ENCODE measurements at regions not wholly inside any gene's neighbourhood (a gene's known extent, or its start where the extent isn't known, plus 50 kb on each side); places are given as distances from the start of the nearest gene placed in this dataset.

GRCh38 chr4:18318682-18319388 lies 297.3 kb upstream of the LCORL start:
- Mint-ChIP-seq H3K9me3 (peaks cover 0 to 5% (median 2%) of the 10 kb centered on the region in 11 donors), H3K27me3 (peaks cover 0 to 40% (median 29%) of the 10 kb centered on the region in 5 donors), H3K36me3 (no peaks in the 10 kb centered on the region), H3K27ac (no peak overlapping the region), H3K4me1 (no peaks in the 10 kb centered on the region), H3K4me3 (peak overlapping the region in 1 of 10 donors; percentile 11)
- Histone ChIP-seq H3K4me1 (ENCODE audit: control insufficient read depth in 2 of 2, insufficient read depth in 2 of 2, low read length in 2 of 2) (no peaks in the 10 kb centered on the region), H3K4me3 (ENCODE audit: low read length) (no peak overlapping the region), H3K27ac (ENCODE audit: low read depth, low read length) (no peak overlapping the region), H3K9me3 (ENCODE audit: control insufficient read depth in 2 of 3, low read length in 3 of 3) (no peaks in the 10 kb centered on the region), H3K27me3 (ENCODE audit: control insufficient read depth in 2 of 2, insufficient read depth in 2 of 2, low read length in 2 of 2) (no peaks in the 10 kb centered on the region), H3K36me3 (ENCODE audit: control insufficient read depth in 2 of 3, insufficient read depth in 3 of 3, low read length in 3 of 3) (no peaks in the 10 kb centered on the region)
- ChIA-PET CTCF (no interaction called here), POLR2A (no interaction called here)
- intact Hi-C loops (cut with micrococcal nuclease), result no loop called here
- DNase-seq, result no peak
- no peak for ATAC-seq

GRCh38 chr4:18314731-18315130 lies 293.2 kb upstream of the LCORL start:
- no peaks in the 10 kb centered on the region for H3K27me3 ChIP-seq (ENCODE audit: control insufficient read depth in 2 of 2, insufficient read depth in 2 of 2, low read length in 2 of 2)
- H3K36me3 ChIP-seq (ENCODE audit: control insufficient read depth in 2 of 3, insufficient read depth in 3 of 3, low read length in 3 of 3), result no peaks in the 10 kb centered on the region
- no peak overlapping the region for H3K4me3 Mint-ChIP-seq
- peaks cover 0 to 32% (median 14%) of the 10 kb centered on the region in 5 donors for H3K27me3 Mint-ChIP-seq
- ChIA-PET POLR2A (no interaction called here), CTCF (no interaction called here)
- no peak for ATAC-seq
- intact Hi-C loops (cut with micrococcal nuclease), result no loop called here
- no peaks in the 10 kb centered on the region for H3K9me3 ChIP-seq (ENCODE audit: control insufficient read depth in 2 of 3, low read length in 3 of 3)
- H3K4me1 Mint-ChIP-seq, result no peaks in the 10 kb centered on the region
- H3K27ac ChIP-seq (ENCODE audit: low read depth, low read length), result no peak overlapping the region
- H3K4me1 ChIP-seq (ENCODE audit: control insufficient read depth in 2 of 2, insufficient read depth in 2 of 2, low read length in 2 of 2), result no peaks in the 10 kb centered on the region
- H3K4me3 ChIP-seq (ENCODE audit: low read length), result no peak overlapping the region
- DNase-seq, result no peak
- no peaks in the 10 kb centered on the region for H3K36me3 Mint-ChIP-seq
- H3K27ac Mint-ChIP-seq, result no peak overlapping the region
- peaks cover 0 to 10% (median 2%) of the 10 kb centered on the region in 11 donors for H3K9me3 Mint-ChIP-seq

DNA sequence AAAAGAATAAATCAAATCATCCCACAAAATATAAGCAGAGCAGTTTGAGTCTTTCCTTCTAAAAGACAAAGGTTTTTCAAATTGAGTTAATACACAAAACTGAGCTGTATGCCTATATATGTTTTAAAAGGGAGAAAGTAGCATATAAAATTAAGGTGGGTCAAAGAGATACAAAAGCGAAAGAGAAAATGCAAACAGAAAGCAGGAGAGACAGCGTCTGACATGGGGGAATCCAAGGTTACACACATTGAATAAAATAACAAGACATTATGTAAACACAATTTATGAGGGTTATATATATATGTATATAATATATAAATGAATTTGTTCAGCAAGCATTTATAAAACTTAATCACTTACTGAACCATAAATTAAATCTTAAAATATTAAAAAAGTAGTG lies 276.1 kb upstream of the LCORL start:
- ChIA-PET CTCF (no interaction called here), POLR2A (no interaction called here)
- intact Hi-C loops (cut with micrococcal nuclease), result no loop called here
- peaks cover 0 to 5% (median 0%) of the 10 kb centered on the region in 11 donors for H3K9me3 Mint-ChIP-seq
- Histone ChIP-seq H3K36me3 (ENCODE audit: control insufficient read depth in 2 of 3, insufficient read depth in 3 of 3, low read length in 3 of 3) (no peaks in the 10 kb centered on the region), H3K4me1 (ENCODE audit: control insufficient read depth in 2 of 2, insufficient read depth in 2 of 2, low read length in 2 of 2) (no peaks in the 10 kb centered on the region), H3K4me3 (ENCODE audit: low read length) (no peak overlapping the region), H3K27ac (ENCODE audit: low read depth, low read length) (no peak overlapping the region), H3K27me3 (ENCODE audit: control insufficient read depth in 2 of 2, insufficient read depth in 2 of 2, low read length in 2 of 2) (no peaks in the 10 kb centered on the region), H3K9me3 (ENCODE audit: control insufficient read depth in 2 of 3, low read length in 3 of 3) (no peaks in the 10 kb centered on the region)
- H3K4me1 Mint-ChIP-seq, result no peaks in the 10 kb centered on the region
- ATAC-seq, result no peak
- no peak overlapping the region for H3K27ac Mint-ChIP-seq
- H3K36me3 Mint-ChIP-seq, result no peaks in the 10 kb centered on the region
- no peak for DNase-seq
- no peak overlapping the region for H3K4me3 Mint-ChIP-seq
- H3K27me3 Mint-ChIP-seq, result peaks cover 0 to 19% (median 0%) of the 10 kb centered on the region in 5 donors

GRCh38 chr4:18296411-18296810 lies 274.9 kb upstream of the LCORL start:
- H3K27ac ChIP-seq (ENCODE audit: low read depth, low read length), result no peak overlapping the region
- H3K27me3 ChIP-seq (ENCODE audit: control insufficient read depth in 2 of 2, insufficient read depth in 2 of 2, low read length in 2 of 2), result no peaks in the 10 kb centered on the region
- Mint-ChIP-seq H3K27ac (no peak overlapping the region), H3K27me3 (peaks cover 0 to 19% (median 0%) of the 10 kb centered on the region in 5 donors), H3K9me3 (peaks cover 0 to 5% (median 0%) of the 10 kb centered on the region in 11 donors), H3K4me3 (no peak overlapping the region), H3K4me1 (no peaks in the 10 kb centered on the region), H3K36me3 (no peaks in the 10 kb centered on the region)
- no peaks in the 10 kb centered on the region for H3K4me1 ChIP-seq (ENCODE audit: control insufficient read depth in 2 of 2, insufficient read depth in 2 of 2, low read length in 2 of 2)
- POLR2A ChIA-PET, result no interaction called here
- intact Hi-C loops (cut with micrococcal nuclease), result no loop called here
- DNase-seq (no peak), ATAC-seq (no peak)
- H3K4me3 ChIP-seq (ENCODE audit: low read length), result no peak overlapping the region
- H3K36me3 ChIP-seq (ENCODE audit: control insufficient read depth in 2 of 3, insufficient read depth in 3 of 3, low read length in 3 of 3), result no peaks in the 10 kb centered on the region
- H3K9me3 ChIP-seq (ENCODE audit: control insufficient read depth in 2 of 3, low read length in 3 of 3), result no peaks in the 10 kb centered on the region
- CTCF ChIA-PET, result no interaction called here

DNA sequence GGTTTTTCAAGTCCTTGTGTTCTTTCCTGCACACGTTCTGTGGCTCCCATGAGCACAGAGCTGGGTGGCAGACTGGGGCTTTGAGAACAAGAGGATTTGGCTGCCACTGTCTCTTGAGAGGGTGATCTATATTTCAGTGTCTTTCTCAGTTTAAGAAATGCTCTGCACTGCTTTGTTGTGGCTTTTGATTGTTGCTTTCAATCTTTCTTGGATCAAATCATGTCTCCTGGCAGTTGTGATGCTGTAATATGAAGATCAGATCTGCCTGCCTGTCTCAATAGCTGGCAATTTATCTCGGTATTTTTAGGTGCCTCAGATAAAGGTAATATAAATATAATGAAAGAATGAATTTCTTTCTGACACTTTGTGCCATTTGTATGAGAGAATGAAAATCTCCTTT lies 273.3 kb upstream of the LCORL start:
- H3K9me3 ChIP-seq (ENCODE audit: control insufficient read depth in 2 of 3, low read length in 3 of 3), result no peaks in the 10 kb centered on the region
- Mint-ChIP-seq H3K4me3 (no peak overlapping the region), H3K27me3 (peaks cover 0 to 21% (median under 1%) of the 10 kb centered on the region in 5 donors), H3K9me3 (peaks cover 0 to 5% (median 0%) of the 10 kb centered on the region in 11 donors), H3K27ac (no peak overlapping the region), H3K36me3 (no peaks in the 10 kb centered on the region), H3K4me1 (no peaks in the 10 kb centered on the region)
- no peak for DNase-seq
- intact Hi-C loops (cut with micrococcal nuclease), result no loop called here
- H3K27me3 ChIP-seq (ENCODE audit: control insufficient read depth in 2 of 2, insufficient read depth in 2 of 2, low read length in 2 of 2), result no peaks in the 10 kb centered on the region
- no peak overlapping the region for H3K27ac ChIP-seq (ENCODE audit: low read depth, low read length)
- ChIA-PET POLR2A (no interaction called here), CTCF (no interaction called here)
- no peak overlapping the region for H3K4me3 ChIP-seq (ENCODE audit: low read length)
- no peak for ATAC-seq
- no peaks in the 10 kb centered on the region for H3K4me1 ChIP-seq (ENCODE audit: control insufficient read depth in 2 of 2, insufficient read depth in 2 of 2, low read length in 2 of 2)
- no peaks in the 10 kb centered on the region for H3K36me3 ChIP-seq (ENCODE audit: control insufficient read depth in 2 of 3, insufficient read depth in 3 of 3, low read length in 3 of 3)

- no peaks in the 10 kb centered on the region for H3K36me3 Mint-ChIP-seq
- CTCF ChIA-PET, result no interaction called here
These were observed 272.5 kb upstream of the LCORL start for GRCh38 chr4:18294021-18294420.

DNA sequence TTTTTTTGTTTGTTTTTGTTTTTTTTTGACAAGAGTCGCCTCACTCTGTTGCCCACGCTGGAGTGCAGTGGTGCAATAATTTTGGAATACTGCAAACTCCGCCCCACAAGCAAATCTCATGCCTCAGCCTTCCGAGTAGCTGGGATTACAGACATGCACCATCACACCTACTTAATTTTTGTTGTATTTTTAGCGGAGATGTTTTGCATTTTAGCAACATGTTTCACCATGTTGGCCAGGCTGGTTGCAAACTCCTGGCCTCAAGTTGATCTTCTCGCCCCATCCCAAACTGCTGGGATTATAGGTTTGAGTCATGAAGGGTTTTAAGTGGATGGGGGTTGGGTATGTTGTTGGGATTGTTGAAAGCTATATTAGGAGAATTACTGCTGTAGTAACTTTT lies 270.9 kb upstream of the LCORL start:
- Mint-ChIP-seq H3K36me3 (no peaks in the 10 kb centered on the region), H3K4me1 (no peaks in the 10 kb centered on the region), H3K27me3 (peaks cover 0 to 31% (median 6%) of the 10 kb centered on the region in 5 donors), H3K27ac (no peak overlapping the region), H3K4me3 (no peak overlapping the region), H3K9me3 (peaks cover 0 to 5% (median 0%) of the 10 kb centered on the region in 11 donors)
- Histone ChIP-seq H3K27ac (ENCODE audit: low read depth, low read length) (no peak overlapping the region), H3K36me3 (ENCODE audit: control insufficient read depth in 2 of 3, insufficient read depth in 3 of 3, low read length in 3 of 3) (no peaks in the 10 kb centered on the region), H3K9me3 (ENCODE audit: control insufficient read depth in 2 of 3, low read length in 3 of 3) (no peaks in the 10 kb centered on the region), H3K27me3 (ENCODE audit: control insufficient read depth in 2 of 2, insufficient read depth in 2 of 2, low read length in 2 of 2) (no peaks in the 10 kb centered on the region), H3K4me1 (ENCODE audit: control insufficient read depth in 2 of 2, insufficient read depth in 2 of 2, low read length in 2 of 2) (no peaks in the 10 kb centered on the region), H3K4me3 (ENCODE audit: low read length) (no peak overlapping the region)
- intact Hi-C loops (cut with micrococcal nuclease), result no loop called here
- ChIA-PET CTCF (no interaction called here), POLR2A (no interaction called here)
- DNase-seq, result no peak
- no peak for ATAC-seq

More at GRCh38 chr4:18294021-18294420, 272.5 kb upstream of the LCORL start:
- Histone ChIP-seq H3K4me3 (ENCODE audit: low read length) (no peak overlapping the region), H3K36me3 (ENCODE audit: control insufficient read depth in 2 of 3, insufficient read depth in 3 of 3, low read length in 3 of 3) (no peaks in the 10 kb centered on the region), H3K4me1 (ENCODE audit: control insufficient read depth in 2 of 2, insufficient read depth in 2 of 2, low read length in 2 of 2) (no peaks in the 10 kb centered on the region), H3K9me3 (ENCODE audit: control insufficient read depth in 2 of 3, low read length in 3 of 3) (no peaks in the 10 kb centered on the region), H3K27ac (ENCODE audit: low read depth, low read length) (no peak overlapping the region), H3K27me3 (ENCODE audit: control insufficient read depth in 2 of 2, insufficient read depth in 2 of 2, low read length in 2 of 2) (no peaks in the 10 kb centered on the region)
- DNase-seq (no peak), ATAC-seq (no peak)
- H3K27ac Mint-ChIP-seq, result no peak overlapping the region
- peaks cover 0 to 5% (median 0%) of the 10 kb centered on the region in 11 donors for H3K9me3 Mint-ChIP-seq
- intact Hi-C loops (cut with micrococcal nuclease), result no loop called here
- no peaks in the 10 kb centered on the region for H3K4me1 Mint-ChIP-seq
- H3K27me3 Mint-ChIP-seq, result peaks cover 0 to 26% (median 6%) of the 10 kb centered on the region in 5 donors
- H3K4me3 Mint-ChIP-seq, result no peak overlapping the region
- POLR2A ChIA-PET, result no interaction called here
